Mucosa of rectum (tissue), 2 donors: ENCODE measurements at regions not wholly inside any gene's neighbourhood (a gene's known extent, or its start where the extent isn't known, plus 50 kb on each side); places are given as distances from the start of the nearest gene placed in this dataset.

ENCODE experiments used
- H3K27ac ChIP-seq, 2 donors: one replicate each; pipeline ENCODE4 v1.7.0; 2013; ENCODE audit warnings: inconsistent platforms in 2 of 2, low read depth in 2 of 2, low read length in 2 of 2
- H3K27me3 ChIP-seq, 2 donors: one replicate each; pipeline ENCODE4 v1.7.0; 2013; ENCODE audit warnings: low read length in 2 of 2; ENCODE audit not compliant: control insufficient read depth in 2 of 2, insufficient read depth in 2 of 2
- H3K36me3 ChIP-seq, 2 donors: one replicate each; pipeline ENCODE4 v1.7.0; 2013; ENCODE audit warnings: low read length in 2 of 2; ENCODE audit not compliant: control insufficient read depth in 2 of 2, insufficient read depth in 2 of 2
- H3K4me1 ChIP-seq, 2 donors: one replicate each; pipeline ENCODE4 v1.7.0; 2013; ENCODE audit warnings: low read length in 2 of 2, mild to moderate bottlenecking in 1 of 2; ENCODE audit not compliant: control insufficient read depth in 2 of 2, insufficient read depth in 2 of 2
- H3K4me3 ChIP-seq, 2 donors: one replicate each; pipeline ENCODE4 v1.7.0; 2013; ENCODE audit warnings: low read length in 2 of 2
- H3K9ac ChIP-seq, 2 donors: one replicate each; pipeline ENCODE4 v1.7.0; 2013; ENCODE audit warnings: low read length in 2 of 2, low read depth in 1 of 2, mild to moderate bottlenecking in 1 of 2
- H3K9me3 ChIP-seq, 2 donors: one replicate each; pipeline ENCODE4 v1.7.0; 2013; ENCODE audit warnings: low read length in 2 of 2; ENCODE audit not compliant: control insufficient read depth in 2 of 2
- donor health status: healthy.
- donor health status: Normal muscosa, but diverticular disease.

GRCh38 chr18:21991886-21992285, 177.5 kb upstream of the GATA6 start:
- Histone ChIP-seq H3K36me3 (no peaks in the 10 kb centered on the region), H3K4me3 (no peak overlapping the region), H3K27ac (no peak overlapping the region), H3K9me3 (no peaks in the 10 kb centered on the region), H3K27me3 (no peaks in the 10 kb centered on the region), H3K4me1 (peaks cover 2 to 10% of the 10 kb centered on the region in 2 donors), H3K9ac (no peak overlapping the region)

- no peak overlapping the region for H3K4me3 ChIP-seq
- no peaks in the 10 kb centered on the region for H3K9me3 ChIP-seq
- H3K36me3 ChIP-seq, result no peaks in the 10 kb centered on the region
- no peaks in the 10 kb centered on the region for H3K27me3 ChIP-seq
- peak overlapping the region in 1 of 2 donors; percentile 29 for H3K9ac ChIP-seq
- no peak overlapping the region for H3K27ac ChIP-seq
- peaks cover 15 to 28% of the 10 kb centered on the region in 2 donors for H3K4me1 ChIP-seq
Observed at GRCh38 chr18:21996351-21996826, 173.0 kb upstream of the GATA6 start.

GRCh38 chr18:21997207-21998143, 171.9 kb upstream of the GATA6 start:
- peak overlapping the region in 1 of 2 donors; percentile 37 for H3K4me3 ChIP-seq
- H3K4me1 ChIP-seq, result peaks cover 19 to 34% of the 10 kb centered on the region in 2 donors
- H3K9me3 ChIP-seq, result no peaks in the 10 kb centered on the region
- no peaks in the 10 kb centered on the region for H3K27me3 ChIP-seq
- H3K36me3 ChIP-seq, result no peaks in the 10 kb centered on the region
- H3K27ac ChIP-seq, result peak overlapping the region; percentile 61 to 63
- H3K9ac ChIP-seq, result peak overlapping the region; percentile 28 to 42

- Histone ChIP-seq H3K36me3 (no peaks in the 10 kb centered on the region), H3K9ac (no peak overlapping the region), H3K9me3 (no peaks in the 10 kb centered on the region), H3K4me1 (peaks cover 19 to 34% of the 10 kb centered on the region in 2 donors), H3K27ac (peak overlapping the region; percentile 61 to 63), H3K4me3 (peak overlapping the region in 1 of 2 donors; percentile 31), H3K27me3 (no peaks in the 10 kb centered on the region)
Observed at GRCh38 chr18:21998486-21998885, 170.9 kb upstream of the GATA6 start.

- peak overlapping the region in 1 of 2 donors; percentile 44 for H3K4me3 ChIP-seq
- peak overlapping the region in 1 of 2 donors; percentile 21 for H3K27ac ChIP-seq
- H3K9ac ChIP-seq, result peak overlapping the region in 1 of 2 donors; percentile 36
- no peaks in the 10 kb centered on the region for H3K36me3 ChIP-seq
- H3K27me3 ChIP-seq, result no peaks in the 10 kb centered on the region
- H3K9me3 ChIP-seq, result no peaks in the 10 kb centered on the region
- H3K4me1 ChIP-seq, result peaks cover 15 to 25% of the 10 kb centered on the region in 2 donors
Observed at GRCh38 chr18:22001912-22002487, 167.4 kb upstream of the GATA6 start.

- H3K27me3 ChIP-seq, result no peaks in the 10 kb centered on the region
- H3K4me1 ChIP-seq, result peaks cover 4 to 8% of the 10 kb centered on the region in 2 donors
- H3K27ac ChIP-seq, result no peak overlapping the region
- H3K36me3 ChIP-seq, result no peaks in the 10 kb centered on the region
- H3K9ac ChIP-seq, result no peak overlapping the region
- H3K9me3 ChIP-seq, result no peaks in the 10 kb centered on the region
- no peak overlapping the region for H3K4me3 ChIP-seq
Observed at GRCh38 chr18:22005191-22005841, 164.1 kb upstream of the GATA6 start.

GRCh38 chr18:22006458-22006857, 162.9 kb upstream of the GATA6 start:
- H3K27ac ChIP-seq, result no peak overlapping the region
- H3K36me3 ChIP-seq, result no peaks in the 10 kb centered on the region
- no peaks in the 10 kb centered on the region for H3K9me3 ChIP-seq
- H3K4me1 ChIP-seq, result peaks cover 4 to 6% of the 10 kb centered on the region in 2 donors
- no peak overlapping the region for H3K4me3 ChIP-seq
- H3K9ac ChIP-seq, result no peak overlapping the region
- no peaks in the 10 kb centered on the region for H3K27me3 ChIP-seq

GRCh38 chr18:22009242-22009641, 160.1 kb upstream of the GATA6 start:
- Histone ChIP-seq H3K4me1 (no peaks in the 10 kb centered on the region), H3K36me3 (no peaks in the 10 kb centered on the region), H3K27me3 (no peaks in the 10 kb centered on the region), H3K9ac (no peak overlapping the region), H3K4me3 (no peak overlapping the region), H3K27ac (no peak overlapping the region), H3K9me3 (no peaks in the 10 kb centered on the region)

GRCh38 chr18:22013993-22014392, 155.4 kb upstream of the GATA6 start:
- Histone ChIP-seq H3K9ac (no peak overlapping the region), H3K4me1 (peaks cover under 1 to 10% of the 10 kb centered on the region in 2 donors), H3K4me3 (no peak overlapping the region), H3K27me3 (no peaks in the 10 kb centered on the region), H3K36me3 (no peaks in the 10 kb centered on the region), H3K27ac (no peak overlapping the region), H3K9me3 (no peaks in the 10 kb centered on the region)

GRCh38 chr18:22015156-22015555, 154.2 kb upstream of the GATA6 start:
- Histone ChIP-seq H3K27me3 (no peaks in the 10 kb centered on the region), H3K9ac (no peak overlapping the region), H3K36me3 (no peaks in the 10 kb centered on the region), H3K27ac (no peak overlapping the region), H3K9me3 (no peaks in the 10 kb centered on the region), H3K4me1 (peaks cover 6 to 16% of the 10 kb centered on the region in 2 donors), H3K4me3 (no peak overlapping the region)
